Dedifferentiated amniotic fluid mesenchymal stem cell (primary cell): ENCODE measurements at regions not wholly inside any gene's neighbourhood (a gene's known extent, or its start where the extent isn't known, plus 50 kb on each side); places are given as distances from the start of the nearest gene placed in this dataset.
"Not testable (repeated sequence)": the region's sequence is repeated elsewhere in the genome, so short reads cannot be mapped to it uniquely, and the experiment has no call there.

Experiments
- DNase-seq: peaks from one replicate; pipeline ENCODE4 v3.0.0-alpha.2; 2016; ENCODE audit errors: extremely low spot score

DNA sequence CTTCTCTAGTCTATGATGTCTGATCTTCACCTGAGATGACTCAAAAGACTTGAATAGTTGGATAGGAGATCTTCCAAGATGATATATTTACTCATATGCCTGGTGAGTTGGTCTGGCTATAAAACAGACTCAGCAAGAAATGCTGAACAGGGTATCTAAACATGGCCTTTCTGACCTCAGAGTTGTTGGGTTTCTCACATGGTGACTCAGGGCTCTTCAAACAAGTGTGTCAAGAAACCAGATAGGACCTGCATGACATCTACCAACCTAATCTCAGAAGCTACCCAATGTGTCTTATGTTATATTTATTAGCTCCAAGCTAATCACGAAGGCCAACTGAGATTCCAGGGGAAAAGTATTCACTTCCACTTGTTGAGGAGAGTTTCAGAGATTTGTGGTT, 1477.3 kb downstream of the CDH8 start:
- DNase-seq: no peak

DNA sequence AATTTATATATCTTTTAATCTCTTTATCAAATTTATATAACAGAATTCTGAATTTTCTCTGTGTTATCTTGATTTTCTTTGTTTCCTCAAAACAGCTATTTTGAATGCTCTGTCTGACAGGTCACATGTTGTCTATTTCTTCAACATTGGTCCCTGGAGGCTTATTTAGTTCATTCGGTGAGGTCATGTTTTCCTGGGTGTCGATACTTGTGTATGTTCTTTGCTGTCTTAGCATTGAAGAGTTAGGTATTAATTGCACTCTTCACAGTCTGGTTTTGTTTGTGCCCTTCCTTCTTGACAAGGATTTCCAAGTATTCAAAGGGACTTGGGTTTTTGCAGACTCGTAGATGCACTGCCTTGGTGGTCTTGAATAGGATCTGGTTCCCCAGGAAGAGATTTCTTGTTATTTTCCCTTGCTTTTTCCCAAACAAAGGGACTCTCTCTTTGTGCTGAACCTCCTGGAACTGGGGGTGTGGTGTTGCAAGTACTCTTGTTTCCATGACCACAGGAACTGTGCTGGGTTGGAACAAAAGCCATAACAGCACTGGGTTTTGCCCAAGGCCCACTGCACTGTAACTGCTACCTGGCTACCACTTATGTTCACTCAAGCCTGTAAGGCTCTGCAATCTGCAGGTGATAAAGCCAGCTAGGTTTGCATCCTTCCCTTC, 1483.0 kb downstream of the CDH8 start:
- no peak for DNase-seq

DNA sequence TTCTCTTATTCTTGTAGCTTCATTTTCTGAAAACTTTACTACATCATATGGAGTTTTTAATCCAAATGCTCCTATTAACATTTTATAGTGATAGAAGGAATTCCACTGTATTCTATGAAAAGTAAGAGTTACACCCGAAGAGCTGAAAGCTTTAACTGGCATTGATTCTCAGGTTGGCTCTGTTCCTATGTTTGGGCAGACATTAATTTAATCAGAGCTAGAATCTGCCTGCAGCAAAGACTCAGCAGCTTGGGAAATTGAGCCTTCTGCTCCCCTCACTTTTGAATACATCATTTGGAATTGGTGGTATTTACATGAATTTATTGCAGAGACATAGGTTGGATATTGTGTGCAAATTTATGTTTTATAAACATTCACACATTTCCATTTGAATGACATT, 1494.7 kb downstream of the CDH8 start:
- no peak for DNase-seq

DNA sequence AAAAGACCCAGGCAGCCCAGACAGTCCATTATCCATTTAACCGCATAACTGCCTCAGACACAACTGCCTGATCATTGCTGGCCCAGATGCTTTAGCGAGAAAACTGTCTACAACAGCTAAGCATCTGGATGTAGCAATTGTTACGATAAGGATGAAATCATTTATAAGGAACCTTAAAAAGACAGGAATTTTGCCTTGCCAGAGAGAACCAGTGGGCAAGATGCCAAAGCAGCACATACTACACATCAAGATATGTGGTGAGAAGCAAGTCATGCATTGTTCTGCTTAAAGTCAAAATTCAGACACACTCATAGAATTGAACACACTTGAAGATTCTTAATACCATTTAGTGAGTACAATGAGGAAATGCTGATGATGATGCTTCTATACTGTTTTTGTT, 1525.3 kb downstream of the CDH8 start:
- no peak for DNase-seq

DNA sequence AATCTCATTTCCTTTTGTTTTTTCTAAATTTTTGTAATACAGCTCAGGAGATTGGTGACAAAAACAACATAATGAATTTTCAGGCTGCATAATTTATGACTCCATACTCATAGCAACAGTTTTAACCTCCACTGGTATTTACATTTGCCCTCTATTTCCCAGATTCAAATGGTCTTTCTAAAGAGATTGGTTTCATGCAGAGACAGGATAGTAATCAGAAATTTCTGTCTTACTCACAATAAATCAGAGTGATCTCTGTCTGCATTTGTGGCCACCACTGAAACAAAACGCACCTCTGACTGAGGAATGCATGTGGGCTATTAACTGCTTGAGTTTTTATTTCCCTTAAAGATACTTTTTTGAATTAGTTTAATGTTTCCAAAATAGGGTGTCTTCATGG, 1526.0 kb downstream of the CDH8 start:
- no peak for DNase-seq

DNA sequence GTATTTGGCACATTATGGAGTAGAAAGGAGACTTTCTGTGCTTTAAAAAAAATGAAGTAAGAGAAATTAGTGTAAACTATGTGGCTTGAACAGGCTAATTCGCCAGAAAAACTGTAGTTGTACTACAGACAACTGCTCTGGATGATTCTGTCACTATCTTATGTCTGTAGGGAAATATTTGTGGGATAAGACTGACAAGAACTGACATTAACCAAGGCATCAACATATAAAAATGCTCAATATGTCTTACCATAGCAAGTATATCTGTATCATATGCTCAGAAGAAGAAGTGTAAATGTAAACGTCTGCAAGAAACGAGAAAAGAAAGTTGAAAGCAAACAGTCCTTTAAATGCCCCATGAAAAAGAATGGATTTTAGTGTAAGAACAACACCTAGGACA, 1545.0 kb downstream of the CDH8 start:
- no peak for DNase-seq

DNA sequence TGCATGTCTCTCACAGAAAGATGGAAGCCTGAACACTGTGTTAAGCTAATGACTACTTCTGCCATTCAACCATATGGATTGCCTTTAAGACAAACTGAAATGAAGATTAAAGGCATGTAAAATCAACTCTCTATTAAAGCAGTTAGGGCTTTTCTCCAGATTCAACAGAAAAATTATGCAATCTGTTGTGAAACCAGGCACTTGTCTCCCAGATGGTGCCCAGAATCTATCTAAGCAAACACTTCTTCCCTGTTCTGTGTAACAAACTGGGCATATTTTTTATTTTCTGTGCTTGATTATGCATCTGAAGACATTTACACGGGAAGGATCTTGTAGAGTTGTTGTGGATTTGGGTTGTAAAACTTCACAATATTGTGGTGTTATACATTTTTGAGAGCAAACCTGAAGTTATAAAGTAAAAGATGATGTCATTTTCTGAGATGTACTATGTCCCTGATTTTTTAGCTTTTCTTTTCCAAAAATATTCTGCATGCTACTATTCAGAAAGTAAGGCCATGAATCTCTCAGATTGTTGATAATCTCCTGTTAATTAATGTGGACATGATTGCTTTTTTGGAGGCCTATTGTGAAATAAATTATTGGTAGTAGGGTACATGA, 1550.3 kb downstream of the CDH8 start:
- no peak for DNase-seq

DNA sequence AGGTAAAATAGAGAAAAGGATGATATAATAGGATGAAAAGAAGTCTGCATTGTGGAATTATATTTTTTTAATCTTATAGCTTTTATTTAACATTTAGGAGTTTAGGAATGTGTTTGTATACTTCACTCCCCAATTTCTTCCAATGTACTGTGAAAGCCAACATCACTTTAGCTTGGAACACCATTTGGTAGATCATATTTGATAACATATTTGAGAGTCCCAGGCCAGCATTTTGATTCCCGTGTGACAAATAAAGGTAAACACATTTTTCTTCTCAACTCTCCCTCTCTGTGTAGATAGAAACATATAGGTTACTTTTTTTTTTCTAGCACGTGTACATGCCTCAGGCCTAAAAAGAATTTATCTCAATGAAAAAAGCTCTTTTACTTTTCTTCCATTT, 1551.3 kb downstream of the CDH8 start:
- DNase-seq: no peak

DNA sequence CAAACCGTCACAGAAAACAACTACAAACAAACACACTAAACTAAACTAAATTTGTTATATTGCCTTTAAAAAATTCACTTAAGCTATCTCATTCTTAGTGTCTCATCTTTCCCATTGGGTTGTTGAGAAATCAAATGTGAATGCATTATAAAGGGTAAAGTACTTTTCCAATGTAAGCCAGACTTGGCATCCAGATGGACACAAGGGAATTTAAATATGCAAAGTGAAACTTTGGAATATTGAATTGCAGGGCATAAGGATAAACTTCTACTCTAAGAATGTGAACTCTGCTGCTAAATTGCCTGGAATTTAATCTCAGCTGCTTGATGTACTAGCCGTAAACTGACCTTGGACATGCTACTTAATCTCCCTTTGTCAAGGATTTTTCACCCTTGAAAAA, 1554.6 kb downstream of the CDH8 start:
- DNase-seq: no peak

DNA sequence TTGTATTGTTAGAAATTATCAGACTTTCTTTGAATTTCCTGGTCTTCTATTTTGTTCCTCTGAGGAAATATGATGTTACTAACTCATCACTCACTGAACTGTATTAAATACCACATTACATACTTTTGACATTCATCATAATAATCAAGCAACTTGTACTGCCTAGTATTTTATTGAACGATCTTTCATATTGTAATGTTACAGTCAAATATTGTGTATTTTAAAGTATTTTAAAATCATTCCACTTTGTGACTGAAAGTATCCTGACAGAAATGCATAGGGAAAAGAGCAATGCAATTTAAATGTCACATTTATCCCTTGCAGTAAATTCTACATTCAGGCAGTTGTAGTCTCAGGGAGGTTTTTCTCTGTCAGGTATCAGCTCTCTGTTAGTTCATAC, 1557.4 kb downstream of the CDH8 start:
- DNase-seq: no peak

DNA sequence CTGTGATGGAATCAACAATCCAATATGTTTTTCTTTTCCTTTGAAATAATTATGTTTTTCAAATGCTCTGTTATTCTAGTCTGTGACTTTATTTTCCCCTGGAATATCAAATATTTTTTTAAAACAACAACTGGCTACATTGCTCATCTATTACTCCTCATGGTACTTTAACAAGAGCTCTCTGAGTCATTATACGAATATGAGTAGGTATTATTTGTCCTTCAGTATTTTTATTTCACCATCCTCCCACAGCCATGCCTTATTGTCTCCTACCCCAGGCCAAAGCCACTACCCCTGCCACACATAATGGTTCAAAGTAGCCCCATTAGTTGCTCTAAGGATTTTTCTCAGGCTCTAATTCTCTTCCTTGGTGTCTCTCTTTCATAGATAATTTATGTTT, 1572.3 kb downstream of the CDH8 start:
- no peak for DNase-seq

DNA sequence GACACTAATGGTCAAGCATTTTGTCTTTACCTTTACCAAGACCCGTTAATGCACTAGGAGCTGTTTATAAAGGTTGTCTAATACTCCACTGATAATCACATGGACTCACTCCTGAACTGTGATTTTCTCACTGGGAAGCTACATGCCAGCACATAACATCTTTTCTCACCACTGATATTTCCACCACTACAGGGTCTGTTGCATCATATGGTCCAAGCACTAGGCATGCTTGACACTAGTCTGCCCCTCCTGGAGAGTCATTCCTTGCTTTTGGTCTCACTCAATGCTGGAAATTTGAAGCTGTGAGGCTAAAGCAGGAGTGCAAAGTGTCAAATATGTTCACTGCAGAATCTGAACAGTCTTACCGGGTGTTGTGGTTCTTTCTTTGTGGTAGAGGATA, 1576.8 kb downstream of the CDH8 start:
- DNase-seq: no peak

DNA sequence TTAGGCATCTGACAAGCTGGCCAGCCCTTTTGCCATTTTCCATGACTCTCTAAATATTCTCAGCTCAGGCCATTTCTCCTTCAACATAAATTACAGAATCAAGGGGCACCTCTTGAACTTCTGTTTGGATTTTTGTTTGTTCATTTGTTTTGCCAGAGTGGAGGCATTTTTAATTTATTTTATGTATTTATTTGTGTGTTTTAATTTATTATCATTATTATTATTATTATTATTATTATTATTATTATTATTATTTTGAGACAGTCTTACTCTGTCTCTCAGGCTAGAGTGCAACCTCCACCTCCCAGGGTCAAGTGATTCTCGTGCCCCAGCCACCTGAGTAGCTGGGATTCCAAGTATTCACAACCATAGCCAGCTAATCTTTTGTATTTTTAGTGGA, 1578.0 kb downstream of the CDH8 start:
- DNase-seq: no peak

DNA sequence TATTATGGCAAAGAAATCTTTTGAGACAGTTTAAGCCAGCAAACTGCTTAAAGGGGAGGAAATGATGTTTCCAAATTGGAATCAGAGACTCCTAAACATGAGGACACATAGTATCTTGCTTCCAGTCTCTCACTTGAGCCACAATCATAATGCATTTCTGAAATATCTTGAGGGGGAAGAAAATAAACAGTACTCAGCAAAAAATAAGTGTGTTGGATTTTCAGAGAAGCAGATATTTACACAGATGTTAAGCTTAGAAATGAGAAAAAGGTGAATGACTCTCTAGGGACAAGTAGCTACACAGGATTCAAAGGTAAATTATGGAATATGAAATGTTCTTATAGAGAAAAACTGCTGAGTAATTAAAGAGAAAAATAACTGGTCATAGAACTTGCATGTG, 1583.6 kb downstream of the CDH8 start:
- DNase-seq: no peak

DNA sequence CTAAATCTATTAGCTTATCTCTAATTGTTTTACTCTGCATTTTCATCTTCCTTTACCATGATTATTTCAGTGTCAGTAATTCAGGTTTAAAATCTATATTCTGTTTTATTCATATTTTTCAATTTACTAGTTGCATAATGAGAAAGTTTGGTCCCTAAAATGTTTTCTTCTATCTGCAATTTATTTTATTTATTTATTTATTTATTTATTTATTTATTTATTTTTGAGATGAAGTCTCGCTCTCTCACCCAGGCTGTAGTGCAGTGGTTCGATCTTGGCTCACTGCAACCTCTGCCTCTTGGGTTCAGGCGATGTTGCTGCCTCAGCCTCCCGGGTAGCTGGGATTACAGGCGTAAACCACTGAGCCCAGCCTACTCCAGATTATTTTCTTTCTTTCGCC, 1597.3 kb downstream of the CDH8 start:
- no peak for DNase-seq

DNA sequence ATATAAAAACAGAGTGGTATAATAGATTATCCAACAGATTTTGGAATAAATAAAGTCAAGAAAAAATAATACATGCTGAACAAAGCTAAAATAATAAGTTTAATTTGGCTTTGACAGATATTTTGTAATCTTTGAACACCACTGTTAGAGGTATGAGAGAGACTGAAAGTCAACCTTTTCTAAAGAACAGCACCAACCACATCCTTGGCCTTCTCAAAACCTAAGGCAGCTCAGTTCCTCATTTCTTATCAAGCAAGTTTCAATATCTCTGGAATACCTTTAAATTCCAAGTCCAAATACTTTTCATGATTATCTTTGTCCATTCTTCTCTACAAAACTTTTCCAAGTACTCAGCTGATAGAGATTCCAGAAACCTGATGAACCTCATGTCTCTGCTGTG, 1603.8 kb downstream of the CDH8 start:
- DNase-seq: no peak

DNA sequence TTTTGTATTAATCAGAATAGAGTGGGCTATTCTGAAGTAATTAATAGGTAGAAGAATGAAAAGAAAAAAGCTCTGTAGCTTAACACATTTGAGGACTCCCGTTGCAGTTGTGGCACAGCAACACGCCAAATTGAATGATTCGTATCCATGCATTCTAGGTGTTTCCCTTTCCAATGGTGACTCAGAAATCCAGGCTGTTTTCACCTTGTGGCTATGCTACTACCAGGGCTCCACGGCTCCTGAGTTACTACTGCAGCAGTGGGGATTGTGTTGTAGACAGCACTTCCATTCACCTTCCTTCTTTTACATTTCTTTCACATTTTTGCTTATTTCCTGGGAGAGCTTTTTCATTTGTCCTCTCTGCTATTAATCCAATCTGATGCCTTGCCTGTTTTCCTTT, 1616.4 kb downstream of the CDH8 start:
- DNase-seq: no peak

DNA sequence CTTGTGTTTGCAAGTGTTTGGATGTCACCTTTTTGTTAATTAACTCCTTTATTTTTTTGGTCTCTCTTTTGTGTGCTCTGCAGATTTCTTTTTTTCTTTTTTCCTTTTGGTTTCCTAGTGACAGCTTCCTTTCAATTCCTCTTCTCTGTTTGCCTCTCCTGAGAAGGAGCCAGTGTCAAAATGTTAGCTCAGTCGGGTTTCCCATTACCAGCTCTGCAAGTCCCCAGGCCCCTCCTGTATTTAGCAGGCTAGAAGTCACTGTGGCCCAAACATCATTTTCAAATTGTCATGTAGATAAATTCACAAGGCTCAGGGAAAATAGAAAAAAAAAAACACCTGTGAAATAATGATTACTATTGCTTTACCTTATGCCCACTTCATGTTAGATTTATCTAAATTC, 1621.6 kb downstream of the CDH8 start:
- DNase-seq: no peak

DNA sequence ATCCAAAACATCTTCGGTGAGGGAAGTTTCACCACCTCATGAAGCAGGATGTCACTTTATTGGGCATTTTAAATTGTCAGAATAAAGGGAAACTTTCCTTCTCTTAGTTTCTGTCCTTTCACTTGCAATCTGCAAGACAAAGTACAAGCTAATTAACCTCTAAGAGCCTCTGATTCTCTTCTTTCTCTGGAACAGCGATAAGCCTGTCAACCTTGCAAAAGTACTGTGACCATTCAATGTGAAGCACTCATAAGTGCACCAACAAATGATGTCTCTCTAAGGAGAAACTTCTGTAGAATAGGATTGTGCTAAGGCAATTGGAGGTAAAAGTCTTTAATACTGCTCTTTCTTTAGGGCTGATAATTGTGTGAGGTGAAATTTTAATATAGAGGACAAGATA, 1622.3 kb downstream of the CDH8 start:
- no peak for DNase-seq

DNA sequence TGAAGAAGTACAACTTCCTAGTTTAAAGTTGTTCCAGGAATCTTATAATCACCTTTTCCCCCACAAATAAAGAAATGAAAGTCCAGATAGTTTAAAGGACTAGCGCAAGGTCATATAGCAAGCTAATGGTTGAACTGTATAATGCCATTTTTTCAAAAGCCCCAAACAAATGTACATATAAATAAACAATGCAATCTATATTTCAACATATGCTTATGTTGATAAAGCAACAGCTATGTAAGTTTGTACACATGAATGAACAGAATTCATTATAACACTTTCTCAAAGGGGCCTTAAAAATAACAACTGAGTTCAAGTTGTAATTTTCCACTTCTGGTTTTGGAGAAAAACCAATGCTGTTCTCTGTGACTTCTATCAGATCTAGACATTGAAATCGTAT, 1628.6 kb downstream of the CDH8 start:
- DNase-seq: no peak

DNA sequence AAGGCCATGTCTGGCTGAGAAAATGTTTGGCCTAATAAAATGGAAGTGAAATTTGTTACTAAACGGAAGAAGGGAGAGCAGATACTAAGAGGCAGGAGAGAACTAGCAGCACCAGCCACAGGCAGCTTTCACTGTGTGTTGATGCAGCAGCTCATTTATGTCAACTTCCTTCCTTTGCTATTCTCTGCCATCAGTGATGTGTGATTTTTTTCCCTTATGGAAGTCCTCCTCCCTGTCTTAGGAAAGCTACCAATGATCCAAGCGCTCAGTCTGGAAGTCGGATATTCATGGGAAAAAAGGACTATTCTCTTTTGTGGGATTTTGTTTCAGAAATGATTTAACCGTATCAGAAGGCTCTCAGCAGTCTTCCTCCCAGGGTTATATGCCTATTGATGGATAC, 1629.2 kb downstream of the CDH8 start:
- DNase-seq: no peak

DNA sequence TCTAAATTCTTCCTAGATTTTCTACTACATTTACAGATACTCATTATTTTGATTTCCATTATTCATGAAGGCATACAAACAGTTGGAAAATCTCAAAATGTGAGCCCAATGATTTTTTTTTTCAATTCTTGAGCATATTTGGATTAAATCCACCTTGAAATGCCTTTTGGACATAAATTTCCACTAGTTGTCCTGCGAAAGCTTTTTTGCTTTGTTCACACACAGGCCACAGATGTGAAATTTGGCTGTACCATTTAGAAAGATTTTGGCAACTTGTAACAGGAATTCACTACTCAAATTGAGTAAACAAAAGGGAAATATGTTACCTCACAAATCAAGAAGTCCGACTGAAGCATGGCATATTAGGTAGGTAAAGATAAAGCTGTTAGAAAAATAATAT, 1631.0 kb downstream of the CDH8 start:
- DNase-seq: no peak

DNA sequence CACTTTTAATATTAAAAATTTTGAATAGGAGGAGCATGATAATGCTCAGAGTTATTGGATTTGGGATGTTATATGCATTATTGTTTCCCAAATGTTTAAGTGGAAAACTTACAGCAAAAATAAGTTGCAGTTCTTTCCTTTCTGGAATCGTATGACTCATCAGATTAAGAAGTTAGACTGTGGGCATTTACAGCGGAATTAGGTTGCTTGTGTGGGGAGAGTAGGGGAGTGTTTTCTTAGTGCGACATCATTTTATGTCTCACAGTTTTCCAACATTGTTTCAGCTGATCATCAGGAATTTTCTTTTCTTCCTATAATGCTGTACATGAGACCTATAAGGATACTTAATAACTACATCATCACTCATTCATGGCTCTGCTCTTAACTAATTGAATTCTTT, 1631.8 kb downstream of the CDH8 start:
- no peak for DNase-seq

DNA sequence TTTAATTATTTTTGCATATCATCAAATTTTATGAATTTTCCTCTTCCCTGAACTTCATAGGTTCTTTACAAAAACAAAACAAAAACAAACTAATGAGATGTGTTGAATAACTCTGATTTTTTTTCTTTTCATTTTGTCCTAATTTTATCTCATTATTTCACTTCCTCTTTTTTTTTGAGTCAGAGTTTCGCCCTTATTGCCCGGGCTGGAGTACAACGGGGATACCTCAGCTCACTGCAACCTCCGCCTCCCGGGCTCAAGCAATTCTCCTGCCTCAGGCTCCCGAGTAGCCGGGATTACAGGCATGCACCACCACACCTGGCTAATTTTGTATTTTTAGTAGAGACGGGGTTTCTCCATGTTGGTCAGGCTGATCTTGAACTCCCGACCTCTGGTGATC, 1633.3 kb downstream of the CDH8 start:
- DNase-seq: not testable (repeated sequence)
